GM12878 (cell line): ENCODE measurements at regions not wholly inside any gene's neighbourhood (a gene's known extent, or its start where the extent isn't known, plus 50 kb on each side); places are given as distances from the start of the nearest gene placed in this dataset.

Experiments
- ASH2L ChIP-seq: fragments of 300-600, 200-600 bp; sonication (generic); IDR thresholded peaks from 2 replicates; pipeline ENCODE4 v1.6.1; 2017; ENCODE audit warnings: low read depth, mild to moderate bottlenecking, borderline replicate concordance
- BCL11A ChIP-seq: IDR thresholded peaks from 2 replicates; pipeline ENCODE4 v1.6.1; 2011; ENCODE audit warnings: low read depth, low read length
- BMI1 ChIP-seq: fragments of 450-650 bp; IDR thresholded peaks from 2 replicates; pipeline ENCODE4 v1.6.1; 2016; ENCODE audit warnings: mild to moderate bottlenecking, moderate library complexity, borderline replicate concordance
- CHD1 ChIP-seq: IDR thresholded peaks from 2 replicates; pipeline ENCODE4 v1.6.1; 2012; ENCODE audit warnings: low read depth, low read length, improper control_type of control experiment
- EP300 ChIP-seq, 2 experiments: fragments of 150-350 bp in 1 of 2; IDR thresholded peaks; 2 replicates each; pipeline ENCODE4 v1.6.1; 2011 to 2012; ENCODE audit warnings: low read depth in 2 of 2, low read length in 2 of 2, borderline replicate concordance in 1 of 2, improper control_type of control experiment in 1 of 2, inconsistent platforms in 1 of 2; ENCODE audit not compliant: control insufficient read depth in 1 of 2
- GATAD2B ChIP-seq: fragments of 450-650 bp; conservative IDR thresholded peaks from 2 replicates; pipeline ENCODE4 v1.6.1; 2017; ENCODE audit warnings: low read depth, mild to moderate bottlenecking, moderate library complexity
- HDAC2 ChIP-seq: fragments of 200-600 bp; sonication (generic); IDR thresholded peaks from 2 replicates; pipeline ENCODE4 v1.6.1; 2017
- IKZF1 ChIP-seq: fragments of 450-650 bp; conservative IDR thresholded peaks from 2 replicates; pipeline ENCODE4 v1.6.1; 2017; ENCODE audit warnings: antibody characterized with exemption, mild to moderate bottlenecking
- IRF4 ChIP-seq: IDR thresholded peaks from 2 replicates; pipeline ENCODE4 v1.6.1; 2011; ENCODE audit warnings: low read depth, low read length
- MEF2A ChIP-seq: IDR thresholded peaks from 2 replicates; pipeline ENCODE4 v1.6.1; 2011; ENCODE audit warnings: low read depth, mild to moderate bottlenecking, low read length, moderate library complexity; ENCODE audit not compliant: insufficient read depth
- SP1 ChIP-seq: IDR thresholded peaks from one replicate; pipeline ENCODE4 v1.6.1; 2011; ENCODE audit warnings: low read depth, low read length
- SREBF1 ChIP-seq: IDR thresholded peaks from 2 replicates; pipeline ENCODE4 v1.6.1; 2012; ENCODE audit warnings: mild to moderate bottlenecking, low read length
- TF ChIP-seq, protein P1 (sequence below), 3 experiments: IDR thresholded peaks in 2 of 3; conservative IDR thresholded peaks in 1 of 3; 2 replicates each; pipeline ENCODE4 v1.5.1; 2011; ENCODE audit warnings: low read depth in 3 of 3, low read length in 3 of 3, mild to moderate bottlenecking in 3 of 3, control low read depth in 2 of 3, moderate library complexity in 2 of 3, inconsistent platforms in 1 of 3, mixed read lengths in 1 of 3; ENCODE audit not compliant: control insufficient read depth in 2 of 3, insufficient read depth in 1 of 3; ENCODE audit errors: extremely low read depth in 1 of 3
- TF ChIP-seq, protein P2 (sequence below): fragments of 450-650 bp; IDR thresholded peaks from 2 replicates; pipeline ENCODE4 v1.6.1; 2016; ENCODE audit warnings: mild to moderate bottlenecking
- TF ChIP-seq, protein P3 (sequence below): fragments of 450-650 bp; IDR thresholded peaks from 2 replicates; pipeline ENCODE4 v1.6.1; 2017; ENCODE audit warnings: mild to moderate bottlenecking, moderate library complexity
- TF ChIP-seq, protein P4 (sequence below): fragments of 450-650 bp; IDR thresholded peaks from 2 replicates; pipeline ENCODE4 v1.6.1; 2017; ENCODE audit warnings: mild to moderate bottlenecking, low read depth, inconsistent platforms; ENCODE audit not compliant: poor library complexity, severe bottlenecking
- TF ChIP-seq, protein P5 (sequence below): IDR thresholded peaks from 2 replicates; pipeline ENCODE4 v1.6.1; 2011; ENCODE audit warnings: mild to moderate bottlenecking, low read depth, low read length, moderate library complexity; ENCODE audit not compliant: insufficient replicate concordance

DNA sequence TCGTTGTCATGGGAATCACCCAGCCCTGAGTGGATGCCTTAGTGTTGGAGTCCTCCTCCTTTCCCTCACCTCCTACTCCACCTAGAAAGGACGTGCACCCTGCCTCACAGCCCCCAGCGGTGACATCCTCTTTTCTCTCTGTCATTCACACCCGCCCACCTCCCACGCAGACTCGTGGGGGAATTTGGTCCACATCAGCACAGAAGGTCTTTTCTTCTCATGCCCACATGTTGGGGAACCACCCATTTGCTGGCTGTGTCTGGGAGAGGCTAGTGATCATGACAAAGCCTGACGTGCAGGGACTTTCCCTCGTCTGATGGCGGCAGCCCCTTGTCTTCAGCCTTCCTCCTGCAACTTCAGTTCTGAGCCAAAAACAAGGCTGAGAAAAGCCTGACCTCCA, 96.0 kb upstream of the CNKSR3 start (continued):
- TF ChIP-seq, protein P1, sequence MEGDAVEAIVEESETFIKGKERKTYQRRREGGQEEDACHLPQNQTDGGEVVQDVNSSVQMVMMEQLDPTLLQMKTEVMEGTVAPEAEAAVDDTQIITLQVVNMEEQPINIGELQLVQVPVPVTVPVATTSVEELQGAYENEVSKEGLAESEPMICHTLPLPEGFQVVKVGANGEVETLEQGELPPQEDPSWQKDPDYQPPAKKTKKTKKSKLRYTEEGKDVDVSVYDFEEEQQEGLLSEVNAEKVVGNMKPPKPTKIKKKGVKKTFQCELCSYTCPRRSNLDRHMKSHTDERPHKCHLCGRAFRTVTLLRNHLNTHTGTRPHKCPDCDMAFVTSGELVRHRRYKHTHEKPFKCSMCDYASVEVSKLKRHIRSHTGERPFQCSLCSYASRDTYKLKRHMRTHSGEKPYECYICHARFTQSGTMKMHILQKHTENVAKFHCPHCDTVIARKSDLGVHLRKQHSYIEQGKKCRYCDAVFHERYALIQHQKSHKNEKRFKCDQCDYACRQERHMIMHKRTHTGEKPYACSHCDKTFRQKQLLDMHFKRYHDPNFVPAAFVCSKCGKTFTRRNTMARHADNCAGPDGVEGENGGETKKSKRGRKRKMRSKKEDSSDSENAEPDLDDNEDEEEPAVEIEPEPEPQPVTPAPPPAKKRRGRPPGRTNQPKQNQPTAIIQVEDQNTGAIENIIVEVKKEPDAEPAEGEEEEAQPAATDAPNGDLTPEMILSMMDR (IDR thresholded peaks at IDR 0.05 in 2 of 3, conservative IDR thresholded peaks at IDR 0.05 in 1 of 3; ENCODE audit: control insufficient read depth in 2 of 3, extremely low read depth in 1 of 3, insufficient read depth in 1 of 3, low read depth in 3 of 3, low read length in 3 of 3) = 0 out of 6 replicates have a peak, but pooled peaks of 1 of the 3 experiments have one; percentile 7
- TF ChIP-seq HDAC2 = no peak
- TF ChIP-seq, protein P2, sequence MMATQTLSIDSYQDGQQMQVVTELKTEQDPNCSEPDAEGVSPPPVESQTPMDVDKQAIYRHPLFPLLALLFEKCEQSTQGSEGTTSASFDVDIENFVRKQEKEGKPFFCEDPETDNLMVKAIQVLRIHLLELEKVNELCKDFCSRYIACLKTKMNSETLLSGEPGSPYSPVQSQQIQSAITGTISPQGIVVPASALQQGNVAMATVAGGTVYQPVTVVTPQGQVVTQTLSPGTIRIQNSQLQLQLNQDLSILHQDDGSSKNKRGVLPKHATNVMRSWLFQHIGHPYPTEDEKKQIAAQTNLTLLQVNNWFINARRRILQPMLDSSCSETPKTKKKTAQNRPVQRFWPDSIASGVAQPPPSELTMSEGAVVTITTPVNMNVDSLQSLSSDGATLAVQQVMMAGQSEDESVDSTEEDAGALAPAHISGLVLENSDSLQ = peak; percentile 95
- TF ChIP-seq, protein P3, sequence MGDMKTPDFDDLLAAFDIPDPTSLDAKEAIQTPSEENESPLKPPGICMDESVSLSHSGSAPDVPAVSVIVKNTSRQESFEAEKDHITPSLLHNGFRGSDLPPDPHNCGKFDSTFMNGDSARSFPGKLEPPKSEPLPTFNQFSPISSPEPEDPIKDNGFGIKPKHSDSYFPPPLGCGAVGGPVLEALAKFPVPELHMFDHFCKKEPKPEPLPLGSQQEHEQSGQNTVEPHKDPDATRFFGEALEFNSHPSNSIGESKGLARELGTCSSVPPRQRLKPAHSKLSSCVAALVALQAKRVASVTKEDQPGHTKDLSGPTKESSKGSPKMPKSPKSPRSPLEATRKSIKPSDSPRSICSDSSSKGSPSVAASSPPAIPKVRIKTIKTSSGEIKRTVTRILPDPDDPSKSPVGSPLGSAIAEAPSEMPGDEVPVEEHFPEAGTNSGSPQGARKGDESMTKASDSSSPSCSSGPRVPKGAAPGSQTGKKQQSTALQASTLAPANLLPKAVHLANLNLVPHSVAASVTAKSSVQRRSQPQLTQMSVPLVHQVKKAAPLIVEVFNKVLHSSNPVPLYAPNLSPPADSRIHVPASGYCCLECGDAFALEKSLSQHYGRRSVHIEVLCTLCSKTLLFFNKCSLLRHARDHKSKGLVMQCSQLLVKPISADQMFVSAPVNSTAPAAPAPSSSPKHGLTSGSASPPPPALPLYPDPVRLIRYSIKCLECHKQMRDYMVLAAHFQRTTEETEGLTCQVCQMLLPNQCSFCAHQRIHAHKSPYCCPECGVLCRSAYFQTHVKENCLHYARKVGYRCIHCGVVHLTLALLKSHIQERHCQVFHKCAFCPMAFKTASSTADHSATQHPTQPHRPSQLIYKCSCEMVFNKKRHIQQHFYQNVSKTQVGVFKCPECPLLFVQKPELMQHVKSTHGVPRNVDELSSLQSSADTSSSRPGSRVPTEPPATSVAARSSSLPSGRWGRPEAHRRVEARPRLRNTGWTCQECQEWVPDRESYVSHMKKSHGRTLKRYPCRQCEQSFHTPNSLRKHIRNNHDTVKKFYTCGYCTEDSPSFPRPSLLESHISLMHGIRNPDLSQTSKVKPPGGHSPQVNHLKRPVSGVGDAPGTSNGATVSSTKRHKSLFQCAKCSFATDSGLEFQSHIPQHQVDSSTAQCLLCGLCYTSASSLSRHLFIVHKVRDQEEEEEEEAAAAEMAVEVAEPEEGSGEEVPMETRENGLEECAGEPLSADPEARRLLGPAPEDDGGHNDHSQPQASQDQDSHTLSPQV = no peak
- 0 out of 2 replicates have a peak, but pooled peaks have one; percentile 52 for TF ChIP-seq MEF2A
- TF ChIP-seq BCL11A = peak; percentile 83
- 0 out of 2 replicates have a peak, but pooled peaks have one; percentile 48 for TF ChIP-seq IRF4
- TF ChIP-seq SREBF1 = peak; percentile 60
- no peak for TF ChIP-seq CHD1
- peak; percentile 75 for TF ChIP-seq SP1
- TF ChIP-seq BMI1 = peak; percentile 89
- no peak for TF ChIP-seq ASH2L
- peak; percentile 92 for TF ChIP-seq IKZF1
- TF ChIP-seq GATAD2B = peak; percentile 83
- peak; percentile 90 to 98; a peak in 3 of 4 replicates for TF ChIP-seq EP300 (IDR thresholded peaks at IDR 0.05; ENCODE audit: borderline replicate concordance in 1 of 2, control insufficient read depth in 1 of 2, low read depth in 2 of 2, low read length in 2 of 2)
- TF ChIP-seq, protein P4, sequence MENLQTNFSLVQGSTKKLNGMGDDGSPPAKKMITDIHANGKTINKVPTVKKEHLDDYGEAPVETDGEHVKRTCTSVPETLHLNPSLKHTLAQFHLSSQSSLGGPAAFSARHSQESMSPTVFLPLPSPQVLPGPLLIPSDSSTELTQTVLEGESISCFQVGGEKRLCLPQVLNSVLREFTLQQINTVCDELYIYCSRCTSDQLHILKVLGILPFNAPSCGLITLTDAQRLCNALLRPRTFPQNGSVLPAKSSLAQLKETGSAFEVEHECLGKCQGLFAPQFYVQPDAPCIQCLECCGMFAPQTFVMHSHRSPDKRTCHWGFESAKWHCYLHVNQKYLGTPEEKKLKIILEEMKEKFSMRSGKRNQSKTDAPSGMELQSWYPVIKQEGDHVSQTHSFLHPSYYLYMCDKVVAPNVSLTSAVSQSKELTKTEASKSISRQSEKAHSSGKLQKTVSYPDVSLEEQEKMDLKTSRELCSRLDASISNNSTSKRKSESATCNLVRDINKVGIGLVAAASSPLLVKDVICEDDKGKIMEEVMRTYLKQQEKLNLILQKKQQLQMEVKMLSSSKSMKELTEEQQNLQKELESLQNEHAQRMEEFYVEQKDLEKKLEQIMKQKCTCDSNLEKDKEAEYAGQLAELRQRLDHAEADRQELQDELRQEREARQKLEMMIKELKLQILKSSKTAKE = peak; percentile 81
- TF ChIP-seq, protein P5, sequence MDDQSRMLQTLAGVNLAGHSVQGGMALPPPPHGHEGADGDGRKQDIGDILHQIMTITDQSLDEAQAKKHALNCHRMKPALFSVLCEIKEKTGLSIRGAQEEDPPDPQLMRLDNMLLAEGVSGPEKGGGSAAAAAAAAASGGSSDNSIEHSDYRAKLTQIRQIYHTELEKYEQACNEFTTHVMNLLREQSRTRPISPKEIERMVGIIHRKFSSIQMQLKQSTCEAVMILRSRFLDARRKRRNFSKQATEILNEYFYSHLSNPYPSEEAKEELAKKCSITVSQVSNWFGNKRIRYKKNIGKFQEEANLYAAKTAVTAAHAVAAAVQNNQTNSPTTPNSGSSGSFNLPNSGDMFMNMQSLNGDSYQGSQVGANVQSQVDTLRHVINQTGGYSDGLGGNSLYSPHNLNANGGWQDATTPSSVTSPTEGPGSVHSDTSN = peak; percentile 66
